Spleen (tissue), 11 donors: ENCODE measurements at regions not wholly inside any gene's neighbourhood (a gene's known extent, or its start where the extent isn't known, plus 50 kb on each side); places are given as distances from the start of the nearest gene placed in this dataset.

Experiments used
- DNase-seq: peaks from one replicate; pipeline ENCODE4 v3.0.0-alpha.2; 2020
- H3K27ac ChIP-seq, 8 donors: fragments of 200-600 bp; sonication (generic) in 7 of 8; 1 replicate in 4 of 8; 2 replicates in 4 of 8; pipeline versions ENCODE4 v1.5.0 to v1.8.0; 2016 to 2021; ENCODE audit warnings: inconsistent platforms in 4 of 8, mild to moderate bottlenecking in 4 of 8, moderate library complexity in 1 of 8
- H3K27me3 ChIP-seq, 7 donors: fragments of 200-600 bp; sonication (generic) in 6 of 7; replicated peaks in 1 of 7; 1 replicate in 4 of 7; 2 replicates in 3 of 7; pipeline versions ENCODE4 v1.5.0 to v1.8.0; 2016 to 2021; ENCODE audit warnings: inconsistent platforms in 3 of 7, mild to moderate bottlenecking in 1 of 7
- H3K36me3 ChIP-seq, 6 donors: fragments of 200-600 bp; sonication (generic) in 5 of 6; 1 replicate in 4 of 6; 2 replicates in 2 of 6; pipeline versions ENCODE4 v1.5.0 to v1.8.0; 2016 to 2021; ENCODE audit warnings: inconsistent platforms in 2 of 6
- H3K4me1 ChIP-seq, 6 donors: fragments of 200-600 bp; sonication (generic) in 5 of 6; 1 replicate in 3 of 6; 2 replicates in 3 of 6; pipeline versions ENCODE4 v1.5.0 to v1.8.0; 2016 to 2021; ENCODE audit warnings: inconsistent platforms in 3 of 6
- H3K4me3 ChIP-seq, 8 donors: fragments of 200-600 bp; sonication (generic) in 7 of 8; 1 replicate in 4 of 8; 2 replicates in 4 of 8; pipeline versions ENCODE4 v1.5.0 to v1.8.0; 2016 to 2021; ENCODE audit warnings: inconsistent platforms in 4 of 8, mild to moderate bottlenecking in 4 of 8, moderate library complexity in 2 of 8
- H3K9me3 ChIP-seq, 8 donors: fragments of 200-600 bp; sonication (generic) in 7 of 8; 1 replicate in 4 of 8; 2 replicates in 4 of 8; pipeline versions ENCODE4 v1.5.0 to v1.8.0; 2016 to 2021; ENCODE audit warnings: inconsistent platforms in 4 of 8
- POLR2A ChIP-seq, 3 donors: fragments of 450-650 bp; IDR thresholded peaks; one replicate each; pipeline ENCODE4 v1.5.1; 2017; ENCODE audit warnings: antibody characterized with exemption in 3 of 3, mild to moderate bottlenecking in 1 of 3
- POLR2AphosphoS5 ChIP-seq, 3 donors: sonication (generic); formaldehyde crosslinking; IDR thresholded peaks; one replicate each; pipeline ENCODE4 v1.5.1; 2017; ENCODE audit warnings: antibody characterized with exemption in 3 of 3
- WGBS, 5 donors: extraction: QIAGEN DNeasy Blood & Tissue Kit in 3 of 5; methylation state at CpG; one replicate each; pipeline versions ENCODE4 v1.1.5 to v1.1.7; 2013 to 2018; 5-methylcytosine and 5-hydroxymethylcytosine counted together
- intact Hi-C: fragments of 100-400 bp; cut with DNase I; formaldehyde crosslinking; loops from one replicate; pipeline ENCODE4 v1.15.0; 2023; ENCODE audit warnings: low total_unique reads
- TF ChIP-seq, protein P1 (sequence below), 11 experiments: fragments of 200-600 bp in 7 of 11; fragments of 450-650 bp in 4 of 11; sonication (generic) in 4 of 11; IDR thresholded peaks in 8 of 11; conservative IDR thresholded peaks in 3 of 11; 1 replicate in 7 of 11; 2 replicates in 4 of 11; pipeline versions ENCODE4 v1.4.0 to v1.8.0; 2016 to 2021; ENCODE audit warnings: antibody characterized with exemption in 11 of 11, inconsistent platforms in 4 of 11, mild to moderate bottlenecking in 1 of 11
- donor health status: healthy with polysubstance abuse.
- donor health status: DM: no; HTN: no; CAD: no; lungs with moderate emphysema.
- donor health status: DM: no; HTN: no; CAD: no.
- donor health status: Bipolar disorder and iron deficiency.
- donor health status: healthy.
- donor health status: DM: no; HTN: no; CAD: no.
- donor health status: DM: yes; HTN: yes; CAD: no.

- Histone ChIP-seq H3K27ac (no peak overlapping the region), H3K9me3 (no peaks in the 10 kb centered on the region), H3K4me1 (no peaks in the 10 kb centered on the region), H3K4me3 (no peak overlapping the region), H3K36me3 (no peaks in the 10 kb centered on the region), H3K27me3 (peaks cover 0 to 33% (median 0%) of the 10 kb centered on the region in 7 donors)
- intact Hi-C loops = no loop called here
- WGBS, 5 donors = 80 to 87% (median 86%) methylated on average over 9 of the region's 9 CpGs
- no peak for DNase-seq
- no peak for TF ChIP-seq POLR2AphosphoS5 (IDR thresholded peaks at IDR 0.05)
- TF ChIP-seq, protein P1, sequence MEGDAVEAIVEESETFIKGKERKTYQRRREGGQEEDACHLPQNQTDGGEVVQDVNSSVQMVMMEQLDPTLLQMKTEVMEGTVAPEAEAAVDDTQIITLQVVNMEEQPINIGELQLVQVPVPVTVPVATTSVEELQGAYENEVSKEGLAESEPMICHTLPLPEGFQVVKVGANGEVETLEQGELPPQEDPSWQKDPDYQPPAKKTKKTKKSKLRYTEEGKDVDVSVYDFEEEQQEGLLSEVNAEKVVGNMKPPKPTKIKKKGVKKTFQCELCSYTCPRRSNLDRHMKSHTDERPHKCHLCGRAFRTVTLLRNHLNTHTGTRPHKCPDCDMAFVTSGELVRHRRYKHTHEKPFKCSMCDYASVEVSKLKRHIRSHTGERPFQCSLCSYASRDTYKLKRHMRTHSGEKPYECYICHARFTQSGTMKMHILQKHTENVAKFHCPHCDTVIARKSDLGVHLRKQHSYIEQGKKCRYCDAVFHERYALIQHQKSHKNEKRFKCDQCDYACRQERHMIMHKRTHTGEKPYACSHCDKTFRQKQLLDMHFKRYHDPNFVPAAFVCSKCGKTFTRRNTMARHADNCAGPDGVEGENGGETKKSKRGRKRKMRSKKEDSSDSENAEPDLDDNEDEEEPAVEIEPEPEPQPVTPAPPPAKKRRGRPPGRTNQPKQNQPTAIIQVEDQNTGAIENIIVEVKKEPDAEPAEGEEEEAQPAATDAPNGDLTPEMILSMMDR (IDR thresholded peaks at IDR 0.05 in 8 of 11, conservative IDR thresholded peaks at IDR 0.05 in 3 of 11) = no peak
- no peak for TF ChIP-seq POLR2A (IDR thresholded peaks at IDR 0.05)
These were observed 402.2 kb downstream of the PRDM2 start for GRCh38 chr1:14102180-14102579.

DNA sequence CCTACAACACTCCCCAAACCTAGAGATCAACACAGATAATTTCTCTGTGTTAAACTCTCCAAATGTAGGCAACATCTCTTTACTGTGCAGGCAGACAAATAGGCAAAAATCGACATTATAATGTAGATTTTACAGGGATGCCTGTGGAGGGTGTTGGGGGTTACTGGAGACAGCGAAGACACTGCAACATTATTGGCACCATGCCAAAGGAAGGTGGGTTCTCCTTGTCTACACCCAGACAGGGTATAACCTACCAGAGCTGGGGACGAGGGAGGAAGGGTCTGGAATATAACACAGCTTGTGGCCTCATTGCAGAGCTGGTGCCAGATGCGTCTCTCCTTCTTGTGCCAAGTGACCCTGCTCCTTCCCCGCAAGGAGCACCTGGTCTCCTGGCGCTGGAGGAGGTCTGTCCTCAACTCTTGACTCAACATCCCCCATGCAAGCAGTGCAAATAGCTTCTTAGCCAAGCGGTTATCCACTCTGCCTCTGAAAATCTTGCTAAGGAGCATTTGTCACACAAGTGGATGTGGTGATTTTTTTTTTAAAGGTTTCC is 404.0 kb downstream of the PRDM2 start:
- intact Hi-C loops = no loop called here
- WGBS, 5 donors = 75 to 88% (median 83%) methylated on average over 7 of the region's 7 CpGs
- no peak overlapping the region for H3K4me3 ChIP-seq
- H3K27me3 ChIP-seq = peaks cover 0 to 37% (median 0%) of the 10 kb centered on the region in 7 donors
- TF ChIP-seq POLR2A (IDR thresholded peaks at IDR 0.05) (no peak), POLR2AphosphoS5 (IDR thresholded peaks at IDR 0.05) (no peak)
- TF ChIP-seq, protein P1 (IDR thresholded peaks at IDR 0.05 in 8 of 11, conservative IDR thresholded peaks at IDR 0.05 in 3 of 11) = no peak
- H3K9me3 ChIP-seq = no peaks in the 10 kb centered on the region
- DNase-seq = no peak
- H3K36me3 ChIP-seq = no peaks in the 10 kb centered on the region
- H3K27ac ChIP-seq = no peak overlapping the region
- H3K4me1 ChIP-seq = no peaks in the 10 kb centered on the region

- peaks cover 0 to 3% (median 0%) of the 10 kb centered on the region in 6 donors for H3K4me1 ChIP-seq
- H3K27me3 ChIP-seq = peaks cover 0 to 37% (median 0%) of the 10 kb centered on the region in 7 donors
- H3K27ac ChIP-seq = no peak overlapping the region
- TF ChIP-seq, protein P1 (IDR thresholded peaks at IDR 0.05 in 8 of 11, conservative IDR thresholded peaks at IDR 0.05 in 3 of 11) = no peak
- TF ChIP-seq POLR2AphosphoS5 (IDR thresholded peaks at IDR 0.05) = no peak
- TF ChIP-seq POLR2A (IDR thresholded peaks at IDR 0.05) = no peak
- H3K9me3 ChIP-seq = no peaks in the 10 kb centered on the region
- H3K36me3 ChIP-seq = no peaks in the 10 kb centered on the region
- WGBS, 5 donors = 32 to 56% (median 49%) methylated on average over 2 of the region's 2 CpGs
- no peak for DNase-seq
- intact Hi-C loops = no loop called here
- no peak overlapping the region for H3K4me3 ChIP-seq
These were observed 406.1 kb downstream of the PRDM2 start for GRCh38 chr1:14106126-14106525.

DNA sequence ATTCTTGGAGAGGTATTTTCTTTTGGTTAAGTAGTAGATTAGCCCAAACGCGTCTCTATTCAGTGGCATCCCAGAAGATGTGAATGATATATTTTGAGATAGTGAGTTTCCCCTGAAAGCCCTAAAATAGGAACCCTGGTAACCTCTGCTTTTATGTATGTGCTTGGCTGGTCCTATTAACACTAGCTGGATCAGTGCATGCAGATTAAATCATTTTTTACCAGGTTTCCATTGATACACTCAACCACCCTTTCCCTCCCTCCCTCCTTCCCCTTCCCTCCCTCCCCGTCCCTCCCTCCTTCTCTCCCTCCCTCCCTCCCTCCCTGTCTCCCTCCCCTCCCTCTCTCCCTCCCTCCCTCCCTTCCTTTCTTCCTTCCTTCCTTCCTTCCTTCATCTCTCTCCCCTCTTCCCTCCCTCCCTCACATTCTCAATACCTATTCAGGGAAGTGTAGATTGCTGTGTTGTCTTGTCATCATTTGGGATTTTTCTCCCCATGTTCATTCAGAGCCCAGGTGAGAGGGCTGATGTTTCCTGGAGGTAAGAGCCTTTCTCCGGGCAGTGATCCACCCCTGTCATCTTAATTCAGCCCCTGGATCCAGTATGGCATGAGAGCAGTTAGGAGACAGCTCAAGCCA is 406.8 kb downstream of the PRDM2 start:
- peaks cover 0 to 37% (median 0%) of the 10 kb centered on the region in 7 donors for H3K27me3 ChIP-seq

More for the DNA sequence above, 406.8 kb downstream of the PRDM2 start:
- Histone ChIP-seq H3K4me1 (peaks cover 0 to 3% (median 0%) of the 10 kb centered on the region in 6 donors), H3K9me3 (no peaks in the 10 kb centered on the region), H3K4me3 (no peak overlapping the region), H3K27ac (no peak overlapping the region), H3K36me3 (no peaks in the 10 kb centered on the region)
- 71 to 95% (median 74%) methylated on average over 4 of the region's 4 CpGs for WGBS, 5 donors
- intact Hi-C loops = no loop called here
- no peak for DNase-seq
- no peak for TF ChIP-seq POLR2A (IDR thresholded peaks at IDR 0.05)
- TF ChIP-seq, protein P1 (IDR thresholded peaks at IDR 0.05 in 8 of 11, conservative IDR thresholded peaks at IDR 0.05 in 3 of 11) = no peak
- no peak for TF ChIP-seq POLR2AphosphoS5 (IDR thresholded peaks at IDR 0.05)
